ENCODE measurements at regions not wholly inside any gene's neighbourhood (a gene's known extent, or its start where the extent isn't known, plus 50 kb on each side); places are given as distances from the start of the nearest gene placed in this dataset.

- DNase-seq (ENCODE audit: low read depth) = no peak
These were observed 66.1 kb upstream of the KAT6B start for GRCh38 chr10:74760086-74760979.

- no peak for DNase-seq (ENCODE audit: low read depth)
These were observed 62.3 kb upstream of the KAT6B start for GRCh38 chr10:74763934-74764591.

GRCh38 chr10:74765465-74765975, 60.9 kb upstream of the KAT6B start:
- DNase-seq (ENCODE audit: low read depth) = no peak

- no peak for DNase-seq (ENCODE audit: low read depth)
These were observed 59.9 kb upstream of the KAT6B start for GRCh38 chr10:74766501-74766900.

GRCh38 chr10:74770400-74770799, 56.0 kb upstream of the KAT6B start:
- peak; percentile 72 for DNase-seq (ENCODE audit: low read depth)

GRCh38 chr10:74771054-74771453, 55.3 kb upstream of the KAT6B start:
- DNase-seq (ENCODE audit: low read depth) = no peak

- DNase-seq (ENCODE audit: low read depth) = no peak
These were observed 51.3 kb upstream of the KAT6B start for GRCh38 chr10:74775099-74775498.
